ENCODE measurements at regions not wholly inside any gene's neighbourhood (a gene's known extent, or its start where the extent isn't known, plus 50 kb on each side); places are given as distances from the start of the nearest gene placed in this dataset.

- Histone ChIP-seq H3K4me3 (ENCODE audit: insufficient read depth, low read depth, low read length) (no peak overlapping the region), H3K36me3 (replicated peaks; ENCODE audit: control insufficient read depth, insufficient read depth, low read length) (no peaks in the 10 kb centered on the region), H3K27me3 (ENCODE audit: control insufficient read depth, insufficient read depth, low read length) (no peaks in the 10 kb centered on the region)
- no peak for DNase-seq
Measured at GRCh38 chr4:136847881-136848621, 684.2 kb downstream of the PCDH18 start.

- no peak for DNase-seq
- Histone ChIP-seq H3K4me3 (ENCODE audit: insufficient read depth, low read depth, low read length) (no peak overlapping the region), H3K27me3 (ENCODE audit: control insufficient read depth, insufficient read depth, low read length) (no peaks in the 10 kb centered on the region), H3K36me3 (replicated peaks; ENCODE audit: control insufficient read depth, insufficient read depth, low read length) (no peaks in the 10 kb centered on the region)
Measured at GRCh38 chr4:136841526-136841925, 690.8 kb downstream of the PCDH18 start.

GRCh38 chr4:136838607-136839006 is 693.7 kb downstream of the PCDH18 start:
- Histone ChIP-seq H3K4me3 (ENCODE audit: insufficient read depth, low read depth, low read length) (no peak overlapping the region), H3K27me3 (ENCODE audit: control insufficient read depth, insufficient read depth, low read length) (no peaks in the 10 kb centered on the region), H3K36me3 (replicated peaks; ENCODE audit: control insufficient read depth, insufficient read depth, low read length) (no peaks in the 10 kb centered on the region)
- no peak for DNase-seq

GRCh38 chr4:136831553-136831952 is 700.7 kb downstream of the PCDH18 start:
- no peak for DNase-seq

GRCh38 chr4:136829280-136829679 is 703.0 kb downstream of the PCDH18 start:
- H3K36me3 ChIP-seq (replicated peaks; ENCODE audit: control insufficient read depth, insufficient read depth, low read length): no peaks in the 10 kb centered on the region
- no peak for DNase-seq

More at GRCh38 chr4:136831553-136831952, 700.7 kb downstream of the PCDH18 start:
- H3K27me3 ChIP-seq (ENCODE audit: control insufficient read depth, insufficient read depth, low read length): no peaks in the 10 kb centered on the region
- H3K4me3 ChIP-seq (ENCODE audit: insufficient read depth, low read depth, low read length): no peak overlapping the region
- no peaks in the 10 kb centered on the region for H3K36me3 ChIP-seq (replicated peaks; ENCODE audit: control insufficient read depth, insufficient read depth, low read length)

GRCh38 chr4:136823020-136823419 is 709.3 kb downstream of the PCDH18 start:
- H3K36me3 ChIP-seq (replicated peaks; ENCODE audit: control insufficient read depth, insufficient read depth, low read length): no peaks in the 10 kb centered on the region
- no peaks in the 10 kb centered on the region for H3K27me3 ChIP-seq (ENCODE audit: control insufficient read depth, insufficient read depth, low read length)
- DNase-seq: no peak
- H3K4me3 ChIP-seq (ENCODE audit: insufficient read depth, low read depth, low read length): no peak overlapping the region

More at GRCh38 chr4:136829280-136829679, 703.0 kb downstream of the PCDH18 start:
- Histone ChIP-seq H3K4me3 (ENCODE audit: insufficient read depth, low read depth, low read length) (no peak overlapping the region), H3K27me3 (ENCODE audit: control insufficient read depth, insufficient read depth, low read length) (no peaks in the 10 kb centered on the region)

- no peak for DNase-seq
- H3K27me3 ChIP-seq (ENCODE audit: control insufficient read depth, insufficient read depth, low read length): no peaks in the 10 kb centered on the region
- no peaks in the 10 kb centered on the region for H3K36me3 ChIP-seq (replicated peaks; ENCODE audit: control insufficient read depth, insufficient read depth, low read length)
- no peak overlapping the region for H3K4me3 ChIP-seq (ENCODE audit: insufficient read depth, low read depth, low read length)
Measured at GRCh38 chr4:136818811-136819330, 713.4 kb downstream of the PCDH18 start.

GRCh38 chr4:136812100-136812880 is 720.0 kb downstream of the PCDH18 start:
- H3K36me3 ChIP-seq (replicated peaks; ENCODE audit: control insufficient read depth, insufficient read depth, low read length): no peaks in the 10 kb centered on the region
- no peaks in the 10 kb centered on the region for H3K27me3 ChIP-seq (ENCODE audit: control insufficient read depth, insufficient read depth, low read length)
- no peak for DNase-seq
- no peak overlapping the region for H3K4me3 ChIP-seq (ENCODE audit: insufficient read depth, low read depth, low read length)

- H3K36me3 ChIP-seq (replicated peaks; ENCODE audit: control insufficient read depth, insufficient read depth, low read length): no peaks in the 10 kb centered on the region
- DNase-seq: no peak
- no peak overlapping the region for H3K4me3 ChIP-seq (ENCODE audit: insufficient read depth, low read depth, low read length)
- H3K27me3 ChIP-seq (ENCODE audit: control insufficient read depth, insufficient read depth, low read length): no peaks in the 10 kb centered on the region
Measured at GRCh38 chr4:136811496-136812077, 720.7 kb downstream of the PCDH18 start.

- no peaks in the 10 kb centered on the region for H3K27me3 ChIP-seq (ENCODE audit: control insufficient read depth, insufficient read depth, low read length)
- H3K4me3 ChIP-seq (ENCODE audit: insufficient read depth, low read depth, low read length): no peak overlapping the region
- H3K36me3 ChIP-seq (replicated peaks; ENCODE audit: control insufficient read depth, insufficient read depth, low read length): no peaks in the 10 kb centered on the region
- no peak for DNase-seq
Measured at GRCh38 chr4:136810626-136811025, 721.7 kb downstream of the PCDH18 start.

GRCh38 chr4:136806844-136807243 is 725.5 kb downstream of the PCDH18 start:
- no peak overlapping the region for H3K4me3 ChIP-seq (ENCODE audit: insufficient read depth, low read depth, low read length)
- H3K36me3 ChIP-seq (replicated peaks; ENCODE audit: control insufficient read depth, insufficient read depth, low read length): no peaks in the 10 kb centered on the region
- no peaks in the 10 kb centered on the region for H3K27me3 ChIP-seq (ENCODE audit: control insufficient read depth, insufficient read depth, low read length)
- no peak for DNase-seq

GRCh38 chr4:136805617-136806016 is 726.7 kb downstream of the PCDH18 start:
- Histone ChIP-seq H3K27me3 (ENCODE audit: control insufficient read depth, insufficient read depth, low read length) (no peaks in the 10 kb centered on the region), H3K4me3 (ENCODE audit: insufficient read depth, low read depth, low read length) (no peak overlapping the region), H3K36me3 (replicated peaks; ENCODE audit: control insufficient read depth, insufficient read depth, low read length) (no peaks in the 10 kb centered on the region)
- DNase-seq: no peak

GRCh38 chr4:136803433-136803832 is 728.9 kb downstream of the PCDH18 start:
- DNase-seq: no peak
- Histone ChIP-seq H3K4me3 (ENCODE audit: insufficient read depth, low read depth, low read length) (no peak overlapping the region), H3K27me3 (ENCODE audit: control insufficient read depth, insufficient read depth, low read length) (no peaks in the 10 kb centered on the region)

GRCh38 chr4:136800248-136800647 is 732.0 kb downstream of the PCDH18 start:
- no peak overlapping the region for H3K4me3 ChIP-seq (ENCODE audit: insufficient read depth, low read depth, low read length)
- H3K27me3 ChIP-seq (ENCODE audit: control insufficient read depth, insufficient read depth, low read length): no peaks in the 10 kb centered on the region
- DNase-seq: no peak
- H3K36me3 ChIP-seq (replicated peaks; ENCODE audit: control insufficient read depth, insufficient read depth, low read length): no peaks in the 10 kb centered on the region

More at GRCh38 chr4:136803433-136803832, 728.9 kb downstream of the PCDH18 start:
- no peaks in the 10 kb centered on the region for H3K36me3 ChIP-seq (replicated peaks; ENCODE audit: control insufficient read depth, insufficient read depth, low read length)

GRCh38 chr4:136796953-136797352 is 735.3 kb downstream of the PCDH18 start:
- no peak for DNase-seq
- H3K36me3 ChIP-seq (replicated peaks; ENCODE audit: control insufficient read depth, insufficient read depth, low read length): no peaks in the 10 kb centered on the region
- no peak overlapping the region for H3K4me3 ChIP-seq (ENCODE audit: insufficient read depth, low read depth, low read length)
- H3K27me3 ChIP-seq (ENCODE audit: control insufficient read depth, insufficient read depth, low read length): no peaks in the 10 kb centered on the region

Data from H7 (cell line).